GM12873 (cell line): ENCODE measurements at regions not wholly inside any gene's neighbourhood (a gene's known extent, or its start where the extent isn't known, plus 50 kb on each side); places are given as distances from the start of the nearest gene placed in this dataset.

ENCODE experiments used
- TF ChIP-seq, protein P1 (sequence below): IDR thresholded peaks from 2 replicates; pipeline ENCODE4 v1.5.1; 2012; ENCODE audit warnings: low read depth, mild to moderate bottlenecking, moderate library complexity, low read length, control low read depth; ENCODE audit not compliant: insufficient read depth; ENCODE audit errors: missing control alignments

DNA sequence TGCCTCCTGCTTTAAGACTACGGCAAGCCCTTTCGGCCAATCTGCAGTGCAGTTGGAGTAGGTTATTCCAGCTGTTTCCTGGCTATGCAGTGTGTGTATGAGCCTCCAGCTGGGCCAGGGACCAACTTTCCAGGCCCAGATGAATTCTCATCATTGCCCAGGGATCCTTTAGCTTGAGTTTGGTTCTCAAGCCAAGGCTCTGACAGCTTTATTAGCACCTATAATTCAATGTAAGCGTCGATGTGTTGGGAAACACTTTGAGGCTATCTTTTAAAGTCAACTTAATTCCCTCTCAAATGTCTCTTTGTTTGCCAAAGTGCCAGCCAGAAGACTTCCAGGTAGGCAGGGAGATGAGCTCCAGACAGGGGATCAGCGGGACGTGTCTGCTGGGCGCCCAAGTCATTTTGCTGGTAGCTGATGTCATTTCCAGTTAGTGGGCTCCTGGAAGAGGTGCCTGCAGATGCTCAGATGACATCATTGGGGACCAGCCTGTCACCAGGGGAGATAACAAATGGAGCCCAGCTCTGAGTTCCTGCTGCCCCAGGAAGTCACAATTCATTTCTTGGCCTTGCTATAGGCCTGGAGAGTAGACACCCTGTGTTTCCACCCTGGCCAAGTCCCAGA is 520.4 kb downstream of the SOX6 start:
- TF ChIP-seq, protein P1, sequence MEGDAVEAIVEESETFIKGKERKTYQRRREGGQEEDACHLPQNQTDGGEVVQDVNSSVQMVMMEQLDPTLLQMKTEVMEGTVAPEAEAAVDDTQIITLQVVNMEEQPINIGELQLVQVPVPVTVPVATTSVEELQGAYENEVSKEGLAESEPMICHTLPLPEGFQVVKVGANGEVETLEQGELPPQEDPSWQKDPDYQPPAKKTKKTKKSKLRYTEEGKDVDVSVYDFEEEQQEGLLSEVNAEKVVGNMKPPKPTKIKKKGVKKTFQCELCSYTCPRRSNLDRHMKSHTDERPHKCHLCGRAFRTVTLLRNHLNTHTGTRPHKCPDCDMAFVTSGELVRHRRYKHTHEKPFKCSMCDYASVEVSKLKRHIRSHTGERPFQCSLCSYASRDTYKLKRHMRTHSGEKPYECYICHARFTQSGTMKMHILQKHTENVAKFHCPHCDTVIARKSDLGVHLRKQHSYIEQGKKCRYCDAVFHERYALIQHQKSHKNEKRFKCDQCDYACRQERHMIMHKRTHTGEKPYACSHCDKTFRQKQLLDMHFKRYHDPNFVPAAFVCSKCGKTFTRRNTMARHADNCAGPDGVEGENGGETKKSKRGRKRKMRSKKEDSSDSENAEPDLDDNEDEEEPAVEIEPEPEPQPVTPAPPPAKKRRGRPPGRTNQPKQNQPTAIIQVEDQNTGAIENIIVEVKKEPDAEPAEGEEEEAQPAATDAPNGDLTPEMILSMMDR = no peak

DNA sequence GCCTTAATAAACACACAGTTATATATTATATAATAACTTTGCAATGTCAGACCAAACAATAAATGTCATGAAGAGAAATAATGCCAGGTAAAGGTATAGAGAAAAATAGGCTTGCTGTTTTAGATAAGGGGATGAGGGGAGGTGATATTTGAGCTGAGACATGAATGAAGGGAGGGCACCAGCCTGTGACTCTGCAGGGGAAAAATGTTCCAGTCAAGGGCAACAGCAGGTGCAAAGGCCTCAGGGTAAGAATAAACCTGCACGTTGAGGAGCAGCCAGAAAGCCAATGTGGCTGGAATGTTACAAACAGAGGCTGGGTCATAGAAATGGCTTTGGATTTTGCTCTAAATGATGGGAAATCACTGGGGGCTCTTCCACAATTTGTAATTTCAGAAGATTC is 519.6 kb downstream of the SOX6 start:
- TF ChIP-seq, protein P1 = no peak

DNA sequence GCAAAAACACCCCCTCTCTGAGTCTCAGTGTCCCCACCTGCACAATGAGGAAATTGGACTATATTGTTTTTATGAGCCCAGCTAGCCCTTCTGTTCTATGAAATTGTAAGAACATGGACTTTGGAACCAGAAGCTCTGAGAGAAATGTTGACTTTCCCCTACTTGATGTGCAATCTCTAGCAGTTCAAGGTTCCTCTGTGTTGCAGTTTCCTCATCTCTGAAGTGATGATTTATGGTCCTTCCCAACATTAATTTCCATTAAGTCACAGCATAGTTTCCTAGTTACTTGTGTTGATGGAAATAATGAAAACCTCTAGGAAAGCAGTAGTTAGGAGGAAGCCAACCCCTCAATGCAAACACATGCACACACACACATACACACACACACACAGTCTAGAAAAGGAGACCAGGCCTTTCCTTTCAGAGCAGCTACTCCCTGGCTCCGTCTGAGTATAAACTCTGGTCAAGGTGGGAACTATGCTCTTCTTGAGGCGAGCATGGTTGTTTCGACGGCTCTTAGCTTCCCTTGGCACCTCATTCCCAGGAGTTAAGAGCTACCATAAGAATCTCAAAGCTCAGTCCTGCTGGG is 518.4 kb downstream of the SOX6 start:
- TF ChIP-seq, protein P1 = no peak

DNA sequence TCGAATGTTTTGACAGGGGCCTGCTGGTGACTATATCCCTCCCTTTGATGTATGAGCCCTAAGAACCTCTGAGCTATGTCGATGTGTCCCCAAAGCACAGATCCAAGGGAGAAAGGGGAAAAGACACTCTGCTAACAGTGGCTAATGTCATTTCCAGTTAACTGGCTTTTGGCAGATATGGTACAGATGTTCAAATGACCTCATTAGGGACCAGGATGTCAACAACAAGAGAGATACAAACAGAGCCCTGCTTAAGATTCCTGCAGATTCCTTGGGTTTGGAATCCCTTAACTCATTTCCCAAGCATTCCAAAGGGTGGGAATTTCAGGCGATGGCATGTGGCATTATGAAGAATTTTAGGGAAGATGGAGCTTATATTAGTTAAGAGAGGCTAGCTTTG is 517.3 kb downstream of the SOX6 start:
- TF ChIP-seq, protein P1 = no peak

DNA sequence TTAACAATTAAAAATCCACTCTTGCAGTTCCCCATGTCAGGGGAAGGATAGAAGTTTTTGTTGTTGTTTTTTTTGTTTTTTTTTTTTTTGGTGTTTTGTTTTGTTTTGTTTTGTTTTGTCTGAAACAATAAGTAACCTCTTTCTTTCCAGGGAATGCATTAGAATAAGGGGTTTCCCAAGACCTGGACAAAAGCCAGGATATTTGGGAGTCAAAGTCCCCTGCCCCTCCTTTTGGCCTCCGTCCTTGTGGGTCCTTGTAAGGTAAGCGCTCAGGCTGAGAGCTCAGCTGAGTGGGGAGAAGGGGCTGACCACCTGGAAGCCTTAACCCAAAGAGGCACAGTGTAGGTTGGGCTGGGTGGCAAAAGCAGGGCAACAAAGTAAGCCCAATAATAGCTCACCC is 515.4 kb downstream of the SOX6 start:
- TF ChIP-seq, protein P1 = no peak

DNA sequence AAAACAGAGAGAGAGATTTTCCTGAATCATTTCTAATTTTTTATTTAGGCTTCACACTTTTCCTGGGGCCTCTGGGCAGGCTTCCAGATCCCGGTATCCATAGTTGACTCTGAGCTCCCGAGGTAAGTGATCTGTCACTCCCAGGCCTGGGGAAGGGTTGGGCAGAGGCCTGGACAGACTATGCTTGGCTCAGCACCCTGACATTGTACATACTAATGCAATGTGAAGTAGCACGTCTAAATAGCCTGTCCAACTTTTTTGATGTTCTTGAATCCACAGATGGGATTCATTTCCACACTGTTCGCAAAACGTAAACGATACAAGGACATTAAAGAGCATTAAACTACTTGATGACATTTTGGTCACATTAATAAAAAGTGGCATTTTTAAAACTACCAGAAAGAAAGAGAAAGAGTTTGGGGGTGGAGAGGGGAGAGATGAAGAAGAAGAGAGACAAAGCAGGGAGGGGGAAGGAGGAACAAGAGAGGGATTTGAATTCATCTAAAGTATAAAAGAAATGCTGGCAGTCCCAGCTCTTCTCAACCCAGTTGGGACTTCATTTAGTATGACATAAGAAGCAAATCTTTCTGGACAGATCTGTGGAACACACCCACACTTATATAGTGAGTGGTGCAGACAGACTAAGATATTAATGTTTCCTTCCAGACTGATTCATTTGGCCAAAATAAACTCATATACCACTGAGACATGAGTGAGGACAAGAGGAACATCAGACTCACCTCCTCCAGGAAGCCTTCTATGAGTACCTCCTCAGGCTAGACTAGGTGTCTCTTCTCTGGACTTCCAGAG is 514.2 kb downstream of the SOX6 start:
- TF ChIP-seq, protein P1 = no peak

DNA sequence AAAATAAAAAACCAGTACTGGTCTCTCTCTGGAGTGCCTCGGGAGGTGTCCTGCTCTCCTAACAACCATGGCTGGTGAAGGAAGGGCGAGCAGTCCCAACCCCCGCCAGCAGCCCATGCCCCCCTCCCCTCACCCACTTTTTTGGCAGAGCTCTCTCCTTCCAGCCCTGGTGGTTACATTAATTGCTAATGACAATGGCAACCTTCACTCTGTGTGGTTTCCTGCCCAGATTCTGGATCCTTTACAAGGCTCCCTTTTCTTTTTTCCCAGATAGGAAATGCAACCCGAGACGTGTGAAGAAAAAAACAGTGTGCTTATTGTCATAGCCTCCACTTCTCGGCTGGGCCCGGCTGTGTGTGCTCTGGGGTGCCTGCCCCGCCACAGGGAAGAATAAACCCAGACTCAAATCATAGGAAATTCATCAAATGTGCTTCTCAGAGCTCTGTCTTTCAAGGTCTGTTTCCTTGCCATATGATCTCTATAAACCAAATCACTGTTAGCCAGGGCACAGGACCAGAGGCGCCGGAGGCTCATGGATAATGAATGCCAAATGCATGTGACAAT is 513.0 kb downstream of the SOX6 start:
- TF ChIP-seq, protein P1 = no peak
